Psoas muscle (tissue), 7 donors: ENCODE measurements at regions not wholly inside any gene's neighbourhood (a gene's known extent, or its start where the extent isn't known, plus 50 kb on each side); places are given as distances from the start of the nearest gene placed in this dataset.

ENCODE experiments used
- ATAC-seq, 4 donors: fragments of 200-7000 bp; cut with Tn5 transposase; one replicate each; pipeline ENCODE4 v1.9.1; 2020; ENCODE audit warnings: moderate library complexity in 3 of 4, mild to moderate bottlenecking in 2 of 4
- DNase-seq, 2 donors: peaks; one replicate each; pipeline ENCODE4 v3.0.0-alpha.2; 2020
- H3K27ac ChIP-seq: fragments of 200-600 bp; one replicate; pipeline ENCODE4 v1.8.0; 2022
- H3K27me3 ChIP-seq, 3 donors: fragments of 200-600 bp in 1 of 3; one replicate each; pipeline versions ENCODE4 v1.6.1 to v1.8.0; 2013 to 2022; ENCODE audit warnings: low read length in 2 of 3, mild to moderate bottlenecking in 2 of 3, moderate library complexity in 1 of 3; ENCODE audit not compliant: insufficient read depth in 3 of 3
- H3K36me3 ChIP-seq, 2 donors: fragments of 200-600 bp in 1 of 2; one replicate each; pipeline versions ENCODE4 v1.6.1 to v1.8.0; 2013 to 2022; ENCODE audit warnings: low read depth in 1 of 2, mild to moderate bottlenecking in 1 of 2, moderate library complexity in 1 of 2; ENCODE audit not compliant: insufficient read depth in 1 of 2
- H3K4me1 ChIP-seq: fragments of 200-600 bp; one replicate; pipeline ENCODE4 v1.8.0; 2022
- H3K4me3 ChIP-seq: fragments of 200-600 bp; one replicate; pipeline ENCODE4 v1.8.0; 2022; ENCODE audit warnings: mild to moderate bottlenecking
- H3K9me3 ChIP-seq: fragments of 200-600 bp; one replicate; pipeline ENCODE4 v1.8.0; 2022
- CTCF ChIP-seq: fragments of 200-600 bp; IDR thresholded peaks from one replicate; pipeline ENCODE4 v1.8.0; 2022; ENCODE audit warnings: antibody characterized with exemption
- WGBS, 3 donors: extraction: QIAGEN DNeasy Blood & Tissue Kit; methylation state at CpG; one replicate each; pipeline versions ENCODE4 v1.1.6 to v1.1.7; 2013; 5-methylcytosine and 5-hydroxymethylcytosine counted together
- intact Hi-C, 2 donors: fragments of 100-400 bp; cut with DNase I; formaldehyde crosslinking; loops; one replicate each; pipeline versions ENCODE4 v1.11.0 to v1.14.2; 2022
- donor health status: healthy with polysubstance abuse.
- donor health status: DM: no; HTN: no; CAD: no; lungs with moderate emphysema.
- donor health status: Bipolar disorder and iron deficiency.
- donor health status: healthy.
- donor health status: DM: yes; HTN: yes; CAD: no.
- donor health status: DM: no; HTN: no; CAD: no.
- donor health status: DM: yes; HTN: yes; CAD: no.

- peaks cover 0 to 4% (median 0%) of the 10 kb centered on the region in 3 donors for H3K27me3 ChIP-seq
- peaks cover 12% of the 10 kb centered on the region for H3K9me3 ChIP-seq
- H3K4me3 ChIP-seq = no peak overlapping the region
- H3K27ac ChIP-seq = no peak overlapping the region
- no peaks in the 10 kb centered on the region for H3K36me3 ChIP-seq
- TF ChIP-seq CTCF = no peak
- intact Hi-C loops = no loop called here
- no peak for DNase-seq
- ATAC-seq = no peak
- 37 to 60% (median 41%) methylated on average over 1 of the region's 1 CpG for WGBS, 3 donors
- no peaks in the 10 kb centered on the region for H3K4me1 ChIP-seq
Observed at GRCh38 chr9:126240835-126241234, 85.8 kb upstream of the MVB12B start.

GRCh38 chr9:126248680-126249079 lies 77.9 kb upstream of the MVB12B start:
- no peak for TF ChIP-seq CTCF
- Histone ChIP-seq H3K27ac (no peak overlapping the region), H3K36me3 (no peaks in the 10 kb centered on the region), H3K4me3 (no peak overlapping the region), H3K9me3 (peaks cover 4% of the 10 kb centered on the region), H3K27me3 (peaks cover 0 to 4% (median 0%) of the 10 kb centered on the region in 3 donors), H3K4me1 (no peaks in the 10 kb centered on the region)
- WGBS, 3 donors = 80 to 90% (median 82%) methylated on average over 3 of the region's 3 CpGs
- DNase-seq (no peak), ATAC-seq (no peak)
- intact Hi-C loops = no loop called here

GRCh38 chr9:126261584-126262356 lies 64.9 kb upstream of the MVB12B start:
- 63 to 67% (median 67%) methylated on average over 14 of the region's 14 CpGs for WGBS, 3 donors
- intact Hi-C loops = no loop called here
- no peak for DNase-seq

GRCh38 chr9:126262738-126263137 lies 63.9 kb upstream of the MVB12B start:
- ATAC-seq = no peak
- Histone ChIP-seq H3K4me1 (no peaks in the 10 kb centered on the region), H3K27me3 (peaks cover 0 to 34% (median 2%) of the 10 kb centered on the region in 3 donors)

More at GRCh38 chr9:126261584-126262356, 64.9 kb upstream of the MVB12B start:
- Histone ChIP-seq H3K4me3 (no peak overlapping the region), H3K27ac (no peak overlapping the region), H3K27me3 (peaks cover 0 to 30% (median under 1%) of the 10 kb centered on the region in 3 donors), H3K36me3 (no peaks in the 10 kb centered on the region), H3K9me3 (no peaks in the 10 kb centered on the region), H3K4me1 (no peaks in the 10 kb centered on the region)
- TF ChIP-seq CTCF = no peak
- ATAC-seq = no peak

More at GRCh38 chr9:126262738-126263137, 63.9 kb upstream of the MVB12B start:
- TF ChIP-seq CTCF = no peak
- Histone ChIP-seq H3K9me3 (no peaks in the 10 kb centered on the region), H3K4me3 (no peak overlapping the region), H3K36me3 (no peaks in the 10 kb centered on the region), H3K27ac (no peak overlapping the region)
- intact Hi-C loops = no loop called here
- DNase-seq = no peak
